GM13977 (cell line): ENCODE measurements at regions not wholly inside any gene's neighbourhood (a gene's known extent, or its start where the extent isn't known, plus 50 kb on each side); places are given as distances from the start of the nearest gene placed in this dataset.

Source experiments
- DNase-seq: peaks from one replicate; pipeline ENCODE4 v3.0.0; 2012; ENCODE audit warnings: low spot score
- in situ Hi-C: fragments of 300-500 bp; cut with MboI; formaldehyde crosslinking; loops from one replicate; pipeline ENCODE4 v1.12.0; 2022; ENCODE audit warnings: low sequenced_read_pairs, low pct_unique_long_range_greater_than_20kb, mixed read lengths, inconsistent platforms; ENCODE audit not compliant: unreplicated experiment
- TF ChIP-seq, protein P1 (sequence below): IDR thresholded peaks from 2 replicates; pipeline ENCODE4 v1.5.1; 2012; ENCODE audit warnings: mild to moderate bottlenecking, control low read depth; ENCODE audit not compliant: insufficient read depth; ENCODE audit errors: extremely low read depth, missing control alignments

DNA sequence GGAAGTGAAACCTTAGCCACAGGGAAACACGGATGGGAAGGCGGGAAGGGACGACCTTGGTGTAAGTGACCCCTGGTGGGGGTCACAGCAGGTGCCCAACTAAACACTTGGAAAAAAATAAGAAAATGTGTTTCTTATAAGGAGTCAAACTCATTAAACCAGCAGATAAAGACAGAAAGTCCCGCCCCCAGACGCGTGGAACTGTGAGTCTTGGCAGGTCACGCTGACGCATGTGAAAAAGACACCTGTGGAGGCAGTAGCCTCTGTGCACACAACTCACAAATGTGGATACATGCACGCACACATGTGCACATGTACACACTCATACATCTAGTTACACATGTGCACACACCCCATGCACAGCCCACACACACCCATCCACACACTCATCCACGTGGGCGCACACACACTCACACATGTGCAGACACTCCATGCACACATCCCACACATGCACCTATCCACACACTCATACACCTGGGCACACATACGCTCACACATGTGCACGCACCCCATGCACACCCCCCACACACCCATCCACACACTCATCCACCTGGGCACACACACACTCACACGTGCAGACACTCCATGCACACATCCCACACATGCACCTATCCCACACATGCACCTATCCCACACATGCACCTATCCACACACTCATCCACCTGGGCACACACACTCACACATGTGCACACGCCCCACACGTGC, 432.4 kb downstream of the SOX9 start:
- no peak for DNase-seq
- in situ Hi-C loops: loop anchor here (25.0 kb wide), 2 partner anchors 634 to 809 kb away; partner anchors contain the start of gene COG1
- TF ChIP-seq, protein P1, sequence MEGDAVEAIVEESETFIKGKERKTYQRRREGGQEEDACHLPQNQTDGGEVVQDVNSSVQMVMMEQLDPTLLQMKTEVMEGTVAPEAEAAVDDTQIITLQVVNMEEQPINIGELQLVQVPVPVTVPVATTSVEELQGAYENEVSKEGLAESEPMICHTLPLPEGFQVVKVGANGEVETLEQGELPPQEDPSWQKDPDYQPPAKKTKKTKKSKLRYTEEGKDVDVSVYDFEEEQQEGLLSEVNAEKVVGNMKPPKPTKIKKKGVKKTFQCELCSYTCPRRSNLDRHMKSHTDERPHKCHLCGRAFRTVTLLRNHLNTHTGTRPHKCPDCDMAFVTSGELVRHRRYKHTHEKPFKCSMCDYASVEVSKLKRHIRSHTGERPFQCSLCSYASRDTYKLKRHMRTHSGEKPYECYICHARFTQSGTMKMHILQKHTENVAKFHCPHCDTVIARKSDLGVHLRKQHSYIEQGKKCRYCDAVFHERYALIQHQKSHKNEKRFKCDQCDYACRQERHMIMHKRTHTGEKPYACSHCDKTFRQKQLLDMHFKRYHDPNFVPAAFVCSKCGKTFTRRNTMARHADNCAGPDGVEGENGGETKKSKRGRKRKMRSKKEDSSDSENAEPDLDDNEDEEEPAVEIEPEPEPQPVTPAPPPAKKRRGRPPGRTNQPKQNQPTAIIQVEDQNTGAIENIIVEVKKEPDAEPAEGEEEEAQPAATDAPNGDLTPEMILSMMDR: no peak

DNA sequence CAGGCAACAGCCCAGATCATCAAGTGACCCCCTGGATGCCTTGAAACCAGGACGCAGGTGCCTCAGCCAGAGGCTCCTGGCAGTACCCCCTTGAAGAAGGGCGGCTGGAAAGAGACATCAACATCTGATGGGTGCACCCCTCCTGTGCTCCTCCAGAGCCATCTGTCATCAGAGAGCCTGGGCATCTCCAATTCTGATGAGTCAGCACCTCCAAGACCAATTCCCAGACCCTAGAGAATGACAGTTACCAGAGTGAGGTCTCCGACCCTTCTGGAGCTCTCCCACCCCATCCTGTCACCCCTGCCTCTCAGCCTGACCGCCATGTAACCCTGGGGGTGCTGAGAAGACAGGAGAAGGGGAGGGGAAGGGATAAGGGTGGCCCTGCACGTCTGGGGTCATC, 433.7 kb downstream of the SOX9 start:
- in situ Hi-C loops: loop anchor here (25.0 kb wide), 2 partner anchors 633 to 808 kb away; partner anchors contain the start of gene COG1

DNA sequence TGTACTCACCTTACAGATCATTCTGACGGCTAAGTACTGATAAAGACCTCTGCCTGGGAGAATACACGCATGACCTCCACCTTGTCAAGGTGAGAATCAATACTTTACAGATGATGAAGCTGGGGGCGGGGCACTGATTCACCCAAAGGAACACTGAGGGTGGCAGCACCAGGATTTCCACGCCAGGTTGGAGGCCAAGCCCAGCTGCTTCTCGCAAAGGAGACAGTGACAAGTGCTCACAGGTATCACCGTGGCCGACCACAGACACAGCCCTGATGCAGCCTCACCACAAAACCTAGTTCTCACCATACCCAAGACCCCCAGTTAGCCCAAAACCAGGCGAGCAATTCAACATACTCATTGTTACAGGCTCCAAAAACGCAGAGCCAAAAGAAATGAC, 434.2 kb downstream of the SOX9 start:
- in situ Hi-C loops: loop anchor here (25.0 kb wide), 2 partner anchors 632 to 807 kb away; partner anchors contain the start of gene COG1
- TF ChIP-seq, protein P1: no peak
- DNase-seq: no peak

More for the DNA sequence above, 433.7 kb downstream of the SOX9 start:
- no peak for DNase-seq
- TF ChIP-seq, protein P1: no peak

DNA sequence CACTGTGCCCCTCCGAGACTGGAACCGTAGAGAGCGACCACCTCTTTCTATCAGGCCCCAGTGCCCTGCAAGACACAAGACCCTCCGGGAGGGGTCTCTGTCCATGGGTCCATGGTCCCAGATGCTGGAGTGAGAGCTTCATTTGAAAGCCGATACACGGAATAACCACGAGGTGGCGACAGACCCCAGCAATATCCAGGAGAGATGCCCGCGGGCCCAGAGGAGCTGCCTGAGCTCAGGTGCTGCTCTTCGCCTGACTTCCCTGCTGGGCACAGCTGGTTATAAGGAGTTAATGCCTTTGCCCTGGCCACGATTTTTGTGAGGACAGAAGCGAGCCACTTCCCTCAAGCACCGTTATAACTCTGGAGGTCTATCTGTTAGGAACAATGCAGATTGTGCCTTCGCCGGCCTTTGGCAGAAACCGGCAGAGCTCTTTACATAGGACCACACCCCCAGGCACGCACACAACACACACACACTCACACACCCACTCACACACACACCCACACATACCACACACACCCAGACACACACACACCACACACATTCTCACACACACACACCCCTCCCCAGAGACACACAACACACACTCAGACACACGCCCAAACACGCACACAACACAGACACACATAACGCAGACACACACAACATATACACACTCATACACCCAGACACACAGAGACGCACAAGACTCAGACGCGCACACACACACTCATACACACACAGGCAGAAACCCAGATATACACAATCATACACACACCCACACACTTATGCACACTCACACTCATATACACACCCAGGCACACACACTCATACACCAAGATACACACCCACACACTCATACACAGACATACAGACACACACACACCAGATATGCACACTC, 436.4 kb downstream of the SOX9 start:
- in situ Hi-C loops: loop anchor here (25.0 kb wide), 2 partner anchors 630 to 805 kb away; partner anchors contain the start of gene COG1
- peak; percentile 84 for DNase-seq
- TF ChIP-seq, protein P1: peak; percentile 80

DNA sequence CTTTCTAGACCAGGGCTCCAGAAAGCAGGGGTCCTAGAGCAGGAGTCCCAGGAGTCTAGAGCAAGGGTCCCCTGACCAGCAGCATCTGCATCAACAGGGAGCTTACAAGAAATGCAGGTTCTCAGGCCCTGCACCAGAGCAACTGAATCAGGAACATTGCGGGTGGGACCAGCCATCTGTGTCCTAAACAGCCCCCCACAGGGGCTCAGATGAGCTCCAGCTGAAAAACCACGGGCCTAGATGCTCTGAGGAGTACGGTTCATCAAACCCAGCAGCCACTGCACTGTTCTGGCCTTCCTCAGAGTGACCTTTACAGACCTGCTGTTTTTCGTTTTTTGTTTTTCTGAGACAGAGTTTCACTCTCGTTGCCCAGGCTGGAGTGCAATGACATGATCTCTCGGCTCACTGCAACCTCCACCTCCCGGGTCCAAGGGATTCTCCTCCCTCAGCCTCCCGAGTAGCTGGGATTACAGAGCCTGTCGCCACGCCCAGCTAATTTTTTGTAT, 438.2 kb downstream of the SOX9 start:
- TF ChIP-seq, protein P1: no peak
- no peak for DNase-seq
- in situ Hi-C loops: loop anchor here (25.0 kb wide), 2 partner anchors 628 to 803 kb away; partner anchors contain the start of gene COG1
